Fibroblast of the aortic adventitia (primary cell): ENCODE measurements at regions not wholly inside any gene's neighbourhood (a gene's known extent, or its start where the extent isn't known, plus 50 kb on each side); places are given as distances from the start of the nearest gene placed in this dataset. TPM values are rescaled to one million over a fixed set of nuclear protein-coding genes. Genes with fewer than 3 reads are reported as not detected.

Source experiments
- DNase-seq: peaks from one replicate; pipeline ENCODE4 v3.0.0-alpha.2; 2010; ENCODE audit warnings: low read depth
- H3K4me3 ChIP-seq: 2 replicates; pipeline ENCODE4 v1.5.1; 2011; ENCODE audit warnings: low read depth, mild to moderate bottlenecking, control low read depth, low read length, moderate library complexity
- CTCF ChIP-seq: IDR thresholded peaks from 2 replicates; pipeline ENCODE4 v1.5.1; 2011; ENCODE audit warnings: mild to moderate bottlenecking, low read length, control low read depth, inconsistent platforms; ENCODE audit not compliant: insufficient read depth
- small RNA-seq: library from RNA; depleted of rRNA; stranded (forward); fragments of <200 nt; gene quantifications from one replicate; pipeline ENCODE3, GENCODE V24; 2012

- H3K4me3 ChIP-seq, result no peak overlapping the region
- no peak for DNase-seq
- TF ChIP-seq CTCF, result no peak
Observed at GRCh38 chr14:29494312-29494711, 433.3 kb downstream of the PRKD1 start.

- TF ChIP-seq CTCF, result no peak
- DNase-seq, result no peak
- no peak overlapping the region for H3K4me3 ChIP-seq
Observed at GRCh38 chr14:29503903-29504302, 423.7 kb downstream of the PRKD1 start.

GRCh38 chr14:29518335-29518734, 409.3 kb downstream of the PRKD1 start:
- TF ChIP-seq CTCF, result peak; percentile 63
- H3K4me3 ChIP-seq, result no peak overlapping the region
- DNase-seq, result peak; percentile 49

GRCh38 chr14:29521526-29522137, 406.0 kb downstream of the PRKD1 start:
- peak; percentile 7 for DNase-seq
- TF ChIP-seq CTCF, result peak; percentile 42
- no peak overlapping the region for H3K4me3 ChIP-seq

Small RNA genes in the stretch of these regions (small RNA-seq; reads per million reads assigned to genes)
- gene RF00019 (not detected), gene RNU11-5P (not detected), gene RNU6-864P (not detected)
